ENCODE measurements at regions not wholly inside any gene's neighbourhood (a gene's known extent, or its start where the extent isn't known, plus 50 kb on each side); places are given as distances from the start of the nearest gene placed in this dataset.

DNA sequence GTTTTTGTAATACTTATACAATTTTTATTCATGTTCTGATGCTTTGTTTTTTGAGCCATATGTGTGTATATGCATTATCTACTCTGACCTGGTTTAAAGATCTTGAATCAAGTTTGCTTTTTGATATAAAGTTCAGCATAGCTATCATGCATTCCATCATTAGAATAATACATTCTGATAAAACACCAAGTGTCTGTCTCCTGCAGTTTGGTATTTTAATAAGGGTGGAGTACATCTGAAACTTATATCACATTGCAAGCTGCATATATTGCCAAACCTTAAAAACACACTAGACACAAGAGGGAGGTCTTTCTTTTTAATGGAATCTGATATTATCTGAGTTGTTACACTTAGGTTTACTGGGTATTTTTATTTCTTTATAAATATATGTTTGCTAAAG lies 102.8 kb upstream of the ADAMTSL1 start:
- TF ChIP-seq, protein P1, sequence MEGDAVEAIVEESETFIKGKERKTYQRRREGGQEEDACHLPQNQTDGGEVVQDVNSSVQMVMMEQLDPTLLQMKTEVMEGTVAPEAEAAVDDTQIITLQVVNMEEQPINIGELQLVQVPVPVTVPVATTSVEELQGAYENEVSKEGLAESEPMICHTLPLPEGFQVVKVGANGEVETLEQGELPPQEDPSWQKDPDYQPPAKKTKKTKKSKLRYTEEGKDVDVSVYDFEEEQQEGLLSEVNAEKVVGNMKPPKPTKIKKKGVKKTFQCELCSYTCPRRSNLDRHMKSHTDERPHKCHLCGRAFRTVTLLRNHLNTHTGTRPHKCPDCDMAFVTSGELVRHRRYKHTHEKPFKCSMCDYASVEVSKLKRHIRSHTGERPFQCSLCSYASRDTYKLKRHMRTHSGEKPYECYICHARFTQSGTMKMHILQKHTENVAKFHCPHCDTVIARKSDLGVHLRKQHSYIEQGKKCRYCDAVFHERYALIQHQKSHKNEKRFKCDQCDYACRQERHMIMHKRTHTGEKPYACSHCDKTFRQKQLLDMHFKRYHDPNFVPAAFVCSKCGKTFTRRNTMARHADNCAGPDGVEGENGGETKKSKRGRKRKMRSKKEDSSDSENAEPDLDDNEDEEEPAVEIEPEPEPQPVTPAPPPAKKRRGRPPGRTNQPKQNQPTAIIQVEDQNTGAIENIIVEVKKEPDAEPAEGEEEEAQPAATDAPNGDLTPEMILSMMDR (IDR thresholded peaks at IDR 0.05; ENCODE audit: low read depth, low read length): no peak
- no peak for TF ChIP-seq EZH2phosphoT487 (IDR thresholded peaks at IDR 0.05; ENCODE audit: low read depth)
